Middle frontal gyrus (tissue), 1 donor: ENCODE measurements at regions not wholly inside any gene's neighbourhood (a gene's known extent, or its start where the extent isn't known, plus 50 kb on each side); places are given as distances from the start of the nearest gene placed in this dataset.
"Not testable (repeated sequence)": the region's sequence is repeated elsewhere in the genome, so short reads cannot be mapped to it uniquely, and the experiment has no call there.

Experiments
- DNase-seq: peaks from one replicate; pipeline ENCODE4 v3.0.0-alpha.2; 2015; ENCODE audit warnings: low spot score; ENCODE audit errors: extremely low spot score

DNA sequence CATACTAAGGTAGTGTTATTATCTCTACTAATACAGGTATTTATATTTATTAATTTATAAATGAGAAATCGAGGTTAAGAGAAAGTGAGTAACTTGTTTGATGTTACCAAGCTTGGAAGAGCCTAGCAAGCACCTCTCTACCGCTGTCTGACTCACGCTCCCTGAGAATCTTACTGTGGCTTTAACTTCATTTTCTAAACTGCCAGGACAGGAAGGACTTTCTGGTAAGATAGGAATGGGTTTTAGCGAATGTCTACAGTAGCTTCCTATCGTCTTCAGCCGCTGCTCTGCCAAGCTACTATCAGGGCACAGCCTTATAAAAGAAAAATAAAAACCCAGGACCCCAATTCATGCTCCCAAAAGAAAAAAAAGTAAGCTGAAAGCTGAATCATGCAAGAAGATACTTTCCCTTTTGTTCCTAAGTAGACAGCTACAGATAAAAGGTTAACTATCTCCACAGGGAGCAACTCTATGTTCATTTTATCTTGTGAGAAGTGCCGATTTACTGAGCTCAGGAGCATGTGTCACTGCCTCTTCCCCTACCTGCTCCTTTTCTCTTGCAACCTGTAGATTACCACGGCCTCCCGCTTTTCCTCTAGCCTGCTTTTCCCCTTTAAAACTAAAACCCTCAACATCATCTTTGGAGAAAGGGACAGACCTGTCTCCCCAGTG, 60.2 kb downstream of the THNSL1 start:
- DNase-seq, result no peak

DNA sequence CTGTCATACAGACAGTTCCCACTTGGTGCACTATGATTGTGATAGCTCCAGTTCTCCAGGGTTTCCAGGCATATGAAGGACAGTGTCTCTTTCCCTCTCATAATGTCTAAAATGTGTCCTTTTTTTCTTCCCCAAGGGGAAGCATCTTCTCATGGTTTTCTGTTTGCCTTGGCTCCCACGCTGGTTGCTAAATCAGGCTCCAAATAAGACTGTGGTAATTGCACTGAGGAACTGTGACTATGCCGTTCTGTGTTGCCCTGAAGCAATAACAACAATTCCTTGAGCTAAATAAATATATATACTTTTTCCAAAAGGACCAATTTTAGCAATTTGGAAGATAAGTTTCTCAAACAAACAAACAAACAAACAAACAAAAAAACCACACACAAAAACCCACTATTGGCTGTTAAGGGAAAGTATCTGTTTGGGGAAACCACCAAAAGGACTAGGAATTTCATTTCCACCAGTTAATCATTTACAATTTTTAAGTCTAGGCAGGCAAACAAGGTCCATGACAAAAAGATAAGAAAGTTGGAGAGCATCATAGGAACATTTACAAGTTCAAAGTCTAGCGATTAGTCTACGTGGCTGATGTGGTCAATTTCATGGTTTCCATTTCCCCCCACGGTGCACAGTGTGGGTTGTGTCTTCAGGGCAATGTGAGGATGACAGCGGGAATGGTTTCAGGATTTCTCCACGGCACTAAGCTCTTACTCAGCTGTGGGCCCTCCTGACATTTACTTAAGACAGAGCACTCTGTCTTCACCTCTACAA, 62.4 kb downstream of the THNSL1 start:
- no peak for DNase-seq

- peak; percentile 91 for DNase-seq
These were observed 64.6 kb downstream of the THNSL1 start for GRCh38 chr10:25080880-25081581.

DNA sequence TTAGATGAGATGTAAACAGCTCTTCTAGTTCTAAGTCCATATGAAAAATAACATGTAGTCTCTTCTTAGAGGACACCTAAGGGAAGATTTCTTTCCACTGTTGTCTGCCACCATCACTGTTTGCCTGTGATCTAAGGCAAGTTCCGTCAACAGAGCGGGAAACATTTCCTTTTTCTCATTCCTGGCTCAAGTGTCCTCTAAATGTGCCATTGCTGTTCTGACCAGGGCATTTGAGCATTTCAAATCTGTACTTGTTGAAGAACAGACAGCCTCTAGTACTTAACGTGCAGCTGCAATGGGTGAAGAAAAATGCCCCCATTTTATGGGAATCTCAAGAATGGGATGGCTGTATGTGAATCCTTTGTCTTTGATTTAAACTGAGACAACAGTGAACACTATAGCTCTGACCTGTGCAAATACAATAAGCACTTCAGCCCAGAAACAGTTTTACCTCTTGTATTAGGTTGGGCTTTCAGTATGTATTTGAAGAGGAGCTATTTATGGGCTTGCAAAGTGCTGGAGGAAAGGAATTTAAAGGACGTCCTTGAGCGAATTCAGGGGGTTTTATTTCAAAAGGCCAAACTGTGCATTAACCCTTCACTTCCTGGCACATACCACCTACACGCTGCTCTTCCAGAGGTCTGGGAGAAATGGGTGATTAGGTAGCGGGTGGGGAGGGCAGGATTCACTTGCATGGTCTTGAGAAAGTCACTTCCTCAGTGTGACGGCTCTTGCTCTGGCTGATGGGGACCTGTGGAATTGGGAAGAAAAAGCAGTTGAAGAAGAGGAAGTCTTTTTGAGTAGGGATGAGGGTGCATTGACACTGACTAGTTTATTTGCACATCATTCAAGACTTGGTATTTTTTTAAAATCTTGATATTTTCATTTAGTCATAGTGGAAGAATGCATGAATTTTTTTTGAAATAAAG, 66.1 kb downstream of the THNSL1 start:
- DNase-seq, result no peak

DNA sequence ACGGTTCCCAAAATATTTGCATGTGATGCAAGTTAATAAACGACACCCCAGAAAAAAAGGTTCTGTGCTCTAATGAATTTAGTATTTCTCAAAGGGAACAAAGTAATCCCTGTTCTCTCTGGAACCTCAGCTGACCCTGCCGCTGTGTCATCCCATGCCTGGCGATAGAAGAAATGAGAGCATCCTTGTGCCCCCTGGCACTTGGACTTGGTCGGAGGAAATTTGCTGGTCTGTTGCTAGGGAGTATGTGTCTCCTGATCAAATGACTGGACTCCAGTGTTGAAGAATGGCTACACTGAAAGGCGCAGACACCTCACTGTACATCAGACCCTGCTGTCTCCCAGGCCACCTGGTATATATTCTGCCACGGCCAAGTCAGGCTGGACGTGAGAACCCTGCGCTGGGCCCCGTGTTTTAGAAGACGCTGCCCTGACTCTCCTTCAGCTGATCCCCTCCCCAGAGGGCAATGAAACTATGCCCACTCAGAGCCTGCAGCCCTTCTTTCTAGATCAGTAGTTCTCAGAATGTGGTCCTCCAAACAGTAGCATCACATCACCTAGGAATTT, 67.2 kb downstream of the THNSL1 start:
- DNase-seq, result no peak

DNA sequence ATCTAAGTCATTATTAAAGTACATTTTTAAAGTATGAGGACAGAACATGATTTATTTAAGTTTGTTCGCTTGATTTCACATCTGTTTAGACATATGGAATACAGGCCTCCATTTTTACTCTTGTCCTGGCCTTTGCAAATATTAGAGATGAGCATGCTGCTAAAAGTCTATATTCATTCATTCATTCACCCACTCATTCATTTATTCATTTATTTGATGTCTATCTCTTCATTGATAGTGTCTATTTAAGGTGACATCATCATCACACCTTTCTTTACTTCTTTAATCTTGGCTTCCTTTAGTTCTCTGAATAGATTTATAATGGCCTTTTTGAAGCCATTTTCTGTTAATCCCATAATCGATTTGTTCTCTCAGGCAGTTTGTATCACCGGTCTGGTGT, 68.0 kb downstream of the THNSL1 start:
- DNase-seq, result no peak

GRCh38 chr10:25094590-25094989, 78.2 kb downstream of the THNSL1 start:
- DNase-seq, result no peak

GRCh38 chr10:25097669-25098411, 77.0 kb upstream of the GPR158 start:
- DNase-seq, result no peak

DNA sequence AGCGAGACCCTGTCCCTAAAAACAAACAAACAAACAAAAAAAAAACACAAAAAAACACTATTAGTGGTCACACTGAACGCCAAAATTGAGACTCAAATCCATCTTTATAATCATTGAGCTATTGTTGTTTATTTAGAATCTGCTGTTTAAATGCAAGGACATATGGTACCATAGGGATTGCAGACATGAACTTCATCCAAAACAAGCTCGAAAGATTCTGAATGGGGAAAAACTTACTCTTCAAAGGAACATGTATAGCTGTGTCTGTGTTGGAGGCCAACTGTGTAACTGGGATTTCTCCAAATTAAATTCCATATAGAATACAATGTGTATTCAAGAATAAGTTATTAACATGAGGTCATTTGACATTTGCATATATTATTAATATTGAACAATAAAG, 74.7 kb upstream of the GPR158 start:
- DNase-seq, result no peak

- DNase-seq, result no peak
These were observed 73.2 kb upstream of the GPR158 start for GRCh38 chr10:25101461-25102146.

GRCh38 chr10:25102147-25102822, 72.5 kb upstream of the GPR158 start:
- DNase-seq, result no peak

- DNase-seq, result no peak
These were observed 71.1 kb upstream of the GPR158 start for GRCh38 chr10:25103703-25104102.

GRCh38 chr10:25104441-25104840, 70.4 kb upstream of the GPR158 start:
- no peak for DNase-seq

GRCh38 chr10:25105262-25105661, 69.5 kb upstream of the GPR158 start:
- no peak for DNase-seq

DNA sequence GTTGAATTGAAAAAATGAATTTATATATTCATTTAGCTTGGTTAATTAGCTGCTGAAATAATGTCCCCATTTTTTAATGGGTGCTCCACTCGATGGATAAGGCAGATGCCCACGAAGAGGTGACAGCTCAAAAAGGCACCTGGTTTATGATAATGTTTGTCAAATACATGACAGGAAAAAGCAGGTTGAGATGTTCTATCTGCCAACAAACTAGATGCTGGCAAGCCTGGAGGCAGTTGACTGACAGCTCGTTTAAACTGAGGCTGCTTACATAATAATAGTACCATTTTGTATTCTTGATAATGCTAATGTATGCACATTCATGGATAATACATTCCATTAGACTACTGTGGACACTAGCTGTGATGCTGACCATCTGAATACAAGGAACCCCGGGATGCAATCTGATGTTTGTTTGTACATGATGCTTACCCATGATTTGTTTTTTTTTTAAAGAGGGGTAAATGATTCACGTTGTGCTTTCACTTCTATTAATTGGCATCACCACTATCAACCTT, 69.0 kb upstream of the GPR158 start:
- no peak for DNase-seq

DNA sequence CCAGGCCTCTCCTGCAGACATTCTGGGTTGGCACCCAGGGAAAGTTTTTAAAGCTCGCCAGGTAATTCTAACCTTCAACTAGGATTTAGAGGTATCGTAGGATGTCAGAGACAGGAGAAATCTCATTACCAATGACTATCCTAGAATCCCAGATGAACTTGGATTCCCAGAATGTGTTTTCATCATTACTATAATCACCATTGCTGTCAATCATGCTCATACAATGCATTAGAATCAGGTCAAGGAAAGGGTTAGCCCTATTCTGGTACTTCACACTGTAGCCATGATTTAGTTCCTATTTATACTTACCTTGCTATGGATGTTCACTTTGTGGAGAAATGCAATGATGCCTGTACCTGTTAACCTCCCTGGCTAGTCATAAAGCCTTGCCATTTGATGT, 67.0 kb upstream of the GPR158 start:
- no peak for DNase-seq

- DNase-seq, result not testable (repeated sequence)
These were observed 64.9 kb upstream of the GPR158 start for GRCh38 chr10:25109896-25110295.

- no peak for DNase-seq
These were observed 62.8 kb upstream of the GPR158 start for GRCh38 chr10:25112016-25112415.
